K562 (cell line): ENCODE measurements at regions not wholly inside any gene's neighbourhood (a gene's known extent, or its start where the extent isn't known, plus 50 kb on each side); places are given as distances from the start of the nearest gene placed in this dataset.

Experiments
- CREB3 ChIP-seq: fragments of 450-650 bp; conservative IDR thresholded peaks from 2 replicates; pipeline ENCODE4 v1.6.1; 2016; ENCODE audit warnings: missing genetic modification characterization, low read depth, mild to moderate bottlenecking, missing compliant biosample characterization, moderate library complexity
- DIDO1 ChIP-seq: fragments of 450-650 bp; IDR thresholded peaks from 2 replicates; pipeline ENCODE4 v1.6.1; 2016; ENCODE audit warnings: low read depth, missing biosample characterization, missing genetic modification characterization
- ELK1 ChIP-seq: sonication (generic); formaldehyde crosslinking; IDR thresholded peaks from 2 replicates; pipeline ENCODE4 v1.8.1; 2022; ENCODE audit warnings: missing genetic modification reagents
- ERF ChIP-seq: fragments of 450-650 bp; formaldehyde crosslinking; IDR thresholded peaks from 2 replicates; pipeline ENCODE4 v1.4.0; 2020; ENCODE audit warnings: mild to moderate bottlenecking, mixed read lengths
- KDM1A ChIP-seq, 2 experiments: fragments of 450-650 bp; IDR thresholded peaks; 2 replicates each; pipeline ENCODE4 v1.6.1; 2016; ENCODE audit warnings: mild to moderate bottlenecking in 2 of 2
- MGA ChIP-seq: fragments of 450-650 bp; IDR thresholded peaks from 2 replicates; pipeline ENCODE4 v1.6.1; 2016; ENCODE audit warnings: mild to moderate bottlenecking, moderate library complexity
- MXD1 ChIP-seq: fragments of 250-450 bp; sonication (Bioruptor Pico); IDR thresholded peaks from 2 replicates; pipeline ENCODE4 v1.8.0; 2021; ENCODE audit warnings: borderline replicate concordance, mild to moderate bottlenecking, moderate library complexity; ENCODE audit not compliant: poor library complexity, severe bottlenecking
- NR2F6 ChIP-seq: fragments of 450-650 bp; formaldehyde crosslinking; IDR thresholded peaks from 2 replicates; pipeline ENCODE4 v1.4.0; 2020; ENCODE audit warnings: mild to moderate bottlenecking
- RAD21 ChIP-seq, 2 experiments: fragments of 250-450 bp in 1 of 2; fragments of 450-650 bp in 1 of 2; sonication (Bioruptor Pico) in 1 of 2; formaldehyde crosslinking in 1 of 2; IDR thresholded peaks in 1 of 2; conservative IDR thresholded peaks in 1 of 2; 2 replicates each; pipeline versions ENCODE4 v1.4.0 to v1.8.0; 2020 to 2022; ENCODE audit warnings: mild to moderate bottlenecking in 2 of 2, moderate library complexity in 1 of 2
- SNIP1 ChIP-seq: fragments of 450-650 bp; IDR thresholded peaks from 2 replicates; pipeline ENCODE4 v1.7.1; 2017; ENCODE audit warnings: low read depth, mild to moderate bottlenecking
- TFAM ChIP-seq: fragments of 250-450 bp; sonication (Bioruptor Pico); conservative IDR thresholded peaks from 2 replicates; pipeline ENCODE4 v1.5.0; 2021; ENCODE audit warnings: mild to moderate bottlenecking, moderate library complexity
- TF ChIP-seq, protein P1 (sequence below): fragments of 450-650 bp; IDR thresholded peaks from 2 replicates; pipeline ENCODE4 v1.6.1; 2016; ENCODE audit warnings: low read depth, mild to moderate bottlenecking, moderate library complexity

GRCh38 chr6:15994814-15995459, 133.9 kb upstream of the MYLIP start (continued):
- TF ChIP-seq ELK1 (CRISPR knock-in tag) (no peak), KDM1A (IDR thresholded peaks at IDR 0.05) (peak; percentile 55 to 57), TFAM (CRISPR knock-in tag) (no peak), MXD1 (no peak), ERF (CRISPR knock-in tag) (0 out of 2 replicates have a peak, but pooled peaks have one; percentile 23), SNIP1 (no peak), DIDO1 (tag) (peak; percentile 62; the same call in 1 of the 2 replicates), RAD21 (CRISPR knock-in tag; conservative IDR thresholded peaks at IDR 0.05 in 1 of 2, IDR thresholded peaks at IDR 0.05 in 1 of 2) (peak; percentile 42 to 50; a peak in 3 of 4 replicates), MGA (peak; percentile 33), NR2F6 (CRISPR knock-in tag) (0 out of 2 replicates have a peak, but pooled peaks have one; percentile 29), CREB3 (peak; percentile 87)
- TF ChIP-seq, protein P1, sequence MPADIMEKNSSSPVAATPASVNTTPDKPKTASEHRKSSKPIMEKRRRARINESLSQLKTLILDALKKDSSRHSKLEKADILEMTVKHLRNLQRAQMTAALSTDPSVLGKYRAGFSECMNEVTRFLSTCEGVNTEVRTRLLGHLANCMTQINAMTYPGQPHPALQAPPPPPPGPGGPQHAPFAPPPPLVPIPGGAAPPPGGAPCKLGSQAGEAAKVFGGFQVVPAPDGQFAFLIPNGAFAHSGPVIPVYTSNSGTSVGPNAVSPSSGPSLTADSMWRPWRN: no peak
